NCI-H1092 treated with DMSO at 0.1 percent for 48 hours (cell line): ENCODE measurements at regions not wholly inside any gene's neighbourhood (a gene's known extent, or its start where the extent isn't known, plus 50 kb on each side); places are given as distances from the start of the nearest gene placed in this dataset.
"Not testable (repeated sequence)": the region's sequence is repeated elsewhere in the genome, so short reads cannot be mapped to it uniquely, and the experiment has no call there.

Experiments used
- DNase-seq: peaks from one replicate; lab custom pipeline; 2025; lab: John Stamatoyannopoulos, UW

GRCh38 chr1:143698016-143698415, 273.8 kb downstream of the FAM72C start:
- DNase-seq, result no peak

- no peak for DNase-seq
Observed at GRCh38 chr1:143694085-143694484, 277.7 kb downstream of the FAM72C start.

- DNase-seq, result no peak
Observed at GRCh38 chr1:143691971-143692529, 279.7 kb downstream of the FAM72C start.

GRCh38 chr1:143691400-143691891, 280.3 kb downstream of the FAM72C start:
- no peak for DNase-seq

- DNase-seq, result no peak
Observed at GRCh38 chr1:143689781-143690180, 282.0 kb downstream of the FAM72C start.

- DNase-seq, result no peak
Observed at GRCh38 chr1:143680304-143680703, 291.5 kb downstream of the FAM72C start.

- DNase-seq, result no peak
Observed at GRCh38 chr1:143672983-143673382, 298.8 kb downstream of the FAM72C start.

GRCh38 chr1:143667730-143668129, 304.1 kb downstream of the FAM72C start:
- no peak for DNase-seq

- no peak for DNase-seq
Observed at GRCh38 chr1:143666851-143667250, 304.9 kb downstream of the FAM72C start.

GRCh38 chr1:143665606-143666005, 306.2 kb downstream of the FAM72C start:
- DNase-seq, result no peak

GRCh38 chr1:143663056-143663455, 308.7 kb downstream of the FAM72C start:
- DNase-seq, result not testable (repeated sequence)

GRCh38 chr1:143661418-143662101, 310.2 kb downstream of the FAM72C start:
- DNase-seq, result no peak

- DNase-seq, result no peak
Observed at GRCh38 chr1:143660354-143660941, 311.3 kb downstream of the FAM72C start.

- DNase-seq, result no peak
Observed at GRCh38 chr1:143653429-143653802, 318.4 kb downstream of the FAM72C start.

GRCh38 chr1:143652744-143653428, 318.9 kb downstream of the FAM72C start:
- DNase-seq, result no peak

- no peak for DNase-seq
Observed at GRCh38 chr1:143652187-143652586, 319.6 kb downstream of the FAM72C start.

GRCh38 chr1:143651350-143651992, 320.3 kb downstream of the FAM72C start:
- DNase-seq, result no peak

- DNase-seq, result not testable (repeated sequence)
Observed at GRCh38 chr1:143644035-143644434, 327.8 kb downstream of the FAM72C start.

GRCh38 chr1:143643148-143643885, 328.5 kb downstream of the FAM72C start:
- no peak for DNase-seq

GRCh38 chr1:143625886-143626285, 345.9 kb downstream of the FAM72C start:
- DNase-seq, result no peak

GRCh38 chr1:143619851-143620250, 351.9 kb downstream of the FAM72C start:
- no peak for DNase-seq

GRCh38 chr1:143611159-143611558, 360.6 kb downstream of the FAM72C start:
- no peak for DNase-seq
